Ovary (tissue), 7 donors: ENCODE measurements at regions not wholly inside any gene's neighbourhood (a gene's known extent, or its start where the extent isn't known, plus 50 kb on each side); places are given as distances from the start of the nearest gene placed in this dataset.
"Not testable (repeated sequence)": the region's sequence is repeated elsewhere in the genome, so short reads cannot be mapped to it uniquely, and the experiment has no call there.

Experiments
- DNase-seq, 5 donors: peaks; one replicate each; pipeline ENCODE4 v3.0.0-alpha.2; 2019 to 2020
- H3K27ac ChIP-seq, 2 donors: fragments of 200-600 bp; one replicate each; pipeline versions ENCODE4 v1.5.1 to v1.8.0; 2019 to 2022
- H3K27me3 ChIP-seq: fragments of 200-600 bp; one replicate; pipeline ENCODE4 v1.8.0; 2022
- H3K36me3 ChIP-seq: fragments of 200-600 bp; sonication (generic); one replicate; pipeline ENCODE4 v1.5.1; 2019
- H3K4me1 ChIP-seq: one replicate; pipeline ENCODE4 v1.8.1; 2013; ENCODE audit warnings: mild to moderate bottlenecking, moderate library complexity; ENCODE audit not compliant: insufficient read depth
- H3K4me3 ChIP-seq: fragments of 200-600 bp; sonication (generic); one replicate; pipeline ENCODE4 v1.5.1; 2017
- H3K9me3 ChIP-seq, 2 donors: fragments of 200-600 bp in 1 of 2; sonication (generic) in 1 of 2; one replicate each; pipeline versions ENCODE4 v1.5.1 to v1.8.1; 2013 to 2019; ENCODE audit warnings: mild to moderate bottlenecking in 1 of 2, moderate library complexity in 1 of 2
- EP300 ChIP-seq: sonication (generic); formaldehyde crosslinking; IDR thresholded peaks from one replicate; pipeline ENCODE4 v1.6.1; 2017; ENCODE audit warnings: antibody characterized with exemption
- POLR2A ChIP-seq: fragments of 450-650 bp; IDR thresholded peaks from one replicate; pipeline ENCODE4 v1.6.1; 2017; ENCODE audit warnings: antibody characterized with exemption, mild to moderate bottlenecking, moderate library complexity
- WGBS, 3 donors: extraction: QIAGEN DNeasy Blood & Tissue Kit in 1 of 3; methylation state at CpG; one replicate each; pipeline versions ENCODE4 v1.1.5 to v1.1.7; 2013 to 2017; 5-methylcytosine and 5-hydroxymethylcytosine counted together
- intact Hi-C, 4 donors: fragments of 100-400 bp; cut with DNase I; formaldehyde crosslinking; loops; one replicate each; pipeline versions ENCODE4 v1.11.0 to v1.15.1; 2022 to 2023
- TF ChIP-seq, protein P1 (sequence below), 3 donors: fragments of 450-650 bp in 2 of 3; fragments of 200-600 bp in 1 of 3; IDR thresholded peaks; one replicate each; pipeline versions ENCODE4 v1.5.1 to v1.8.0; 2016 to 2022; ENCODE audit warnings: antibody characterized with exemption in 3 of 3, mild to moderate bottlenecking in 1 of 3
- donor health status: DM: no; HTN: no; CAD: no; lungs with moderate emphysema.
- donor health status: DM: no; HTN: no; CAD: no.
- donor health status: Bipolar disorder and iron deficiency.
- donor health status: DM: no; HTN: no; CAD: no.
- donor health status: DM: yes; HTN: yes; CAD: no.

- no peak overlapping the region for H3K4me3 ChIP-seq
- H3K27me3 ChIP-seq, result no peaks in the 10 kb centered on the region
- intact Hi-C loops, result no loop called here
- TF ChIP-seq, protein P1, sequence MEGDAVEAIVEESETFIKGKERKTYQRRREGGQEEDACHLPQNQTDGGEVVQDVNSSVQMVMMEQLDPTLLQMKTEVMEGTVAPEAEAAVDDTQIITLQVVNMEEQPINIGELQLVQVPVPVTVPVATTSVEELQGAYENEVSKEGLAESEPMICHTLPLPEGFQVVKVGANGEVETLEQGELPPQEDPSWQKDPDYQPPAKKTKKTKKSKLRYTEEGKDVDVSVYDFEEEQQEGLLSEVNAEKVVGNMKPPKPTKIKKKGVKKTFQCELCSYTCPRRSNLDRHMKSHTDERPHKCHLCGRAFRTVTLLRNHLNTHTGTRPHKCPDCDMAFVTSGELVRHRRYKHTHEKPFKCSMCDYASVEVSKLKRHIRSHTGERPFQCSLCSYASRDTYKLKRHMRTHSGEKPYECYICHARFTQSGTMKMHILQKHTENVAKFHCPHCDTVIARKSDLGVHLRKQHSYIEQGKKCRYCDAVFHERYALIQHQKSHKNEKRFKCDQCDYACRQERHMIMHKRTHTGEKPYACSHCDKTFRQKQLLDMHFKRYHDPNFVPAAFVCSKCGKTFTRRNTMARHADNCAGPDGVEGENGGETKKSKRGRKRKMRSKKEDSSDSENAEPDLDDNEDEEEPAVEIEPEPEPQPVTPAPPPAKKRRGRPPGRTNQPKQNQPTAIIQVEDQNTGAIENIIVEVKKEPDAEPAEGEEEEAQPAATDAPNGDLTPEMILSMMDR (IDR thresholded peaks at IDR 0.05), result no peak
- TF ChIP-seq POLR2A (no peak), EP300 (no peak)
- no peak for DNase-seq
- H3K36me3 ChIP-seq, result no peaks in the 10 kb centered on the region
- H3K27ac ChIP-seq, result no peak overlapping the region
- 74 to 78% (median 77%) methylated on average over 6 of the region's 6 CpGs for WGBS, 3 donors
- H3K4me1 ChIP-seq, result no peaks in the 10 kb centered on the region
- no peaks in the 10 kb centered on the region for H3K9me3 ChIP-seq
These were observed 174.4 kb upstream of the FGF13 start for GRCh38 chrX:138885886-138886285.

DNA sequence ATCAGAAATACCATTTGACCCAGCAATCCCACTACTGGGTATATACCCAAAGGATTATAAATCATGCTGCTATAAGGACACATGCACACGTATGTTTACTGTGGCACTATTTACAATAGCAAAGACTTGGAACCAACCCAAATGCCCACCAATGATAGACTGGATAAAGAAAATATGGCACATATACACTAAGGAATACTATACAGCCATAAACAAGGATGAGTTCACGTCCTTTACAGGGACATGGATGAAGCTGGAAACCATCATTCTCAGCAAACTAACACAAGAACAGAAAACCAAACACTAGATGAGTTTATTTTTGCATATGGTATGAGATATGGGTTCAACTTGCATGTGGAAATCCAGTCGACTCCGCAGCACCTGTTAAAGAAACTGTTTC, 168.8 kb upstream of the FGF13 start:
- 81 to 90% (median 84%) methylated on average over 4 of the region's 4 CpGs for WGBS, 3 donors
- DNase-seq, H3K4me1 ChIP-seq, H3K36me3 ChIP-seq, intact Hi-C loops, H3K27ac ChIP-seq, H3K9me3 ChIP-seq, H3K4me3 ChIP-seq, H3K27me3 ChIP-seq: not testable (repeated sequence)

DNA sequence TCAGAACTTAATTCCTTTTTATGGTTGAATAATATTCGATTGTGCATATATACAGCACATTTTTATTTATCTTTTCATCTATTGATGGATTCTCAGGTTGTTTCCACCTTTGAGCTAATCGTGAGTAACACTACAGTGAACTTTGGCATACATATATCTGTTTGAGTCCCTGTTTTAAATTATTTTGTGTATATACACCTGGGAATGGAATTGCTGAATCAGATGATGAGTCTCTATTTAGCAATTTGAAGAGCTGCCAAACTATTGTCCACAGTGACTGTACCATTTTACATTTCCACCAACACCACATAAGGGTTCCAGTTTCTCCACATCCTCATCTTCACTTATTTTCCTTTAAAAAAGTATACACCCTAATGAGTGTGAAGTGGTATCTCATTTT, 166.2 kb upstream of the FGF13 start:
- Histone ChIP-seq H3K27ac (no peak overlapping the region), H3K36me3 (no peaks in the 10 kb centered on the region), H3K27me3 (no peaks in the 10 kb centered on the region), H3K4me1 (no peaks in the 10 kb centered on the region), H3K9me3 (no peaks in the 10 kb centered on the region), H3K4me3 (no peak overlapping the region)
- no peak for DNase-seq
- WGBS, 3 donors, result 62 to 69% (median 62%) methylated on average over 2 of the region's 2 CpGs
- no peak for TF ChIP-seq EP300
- TF ChIP-seq POLR2A, result no peak
- TF ChIP-seq, protein P1 (IDR thresholded peaks at IDR 0.05), result no peak
- intact Hi-C loops, result no loop called here

DNA sequence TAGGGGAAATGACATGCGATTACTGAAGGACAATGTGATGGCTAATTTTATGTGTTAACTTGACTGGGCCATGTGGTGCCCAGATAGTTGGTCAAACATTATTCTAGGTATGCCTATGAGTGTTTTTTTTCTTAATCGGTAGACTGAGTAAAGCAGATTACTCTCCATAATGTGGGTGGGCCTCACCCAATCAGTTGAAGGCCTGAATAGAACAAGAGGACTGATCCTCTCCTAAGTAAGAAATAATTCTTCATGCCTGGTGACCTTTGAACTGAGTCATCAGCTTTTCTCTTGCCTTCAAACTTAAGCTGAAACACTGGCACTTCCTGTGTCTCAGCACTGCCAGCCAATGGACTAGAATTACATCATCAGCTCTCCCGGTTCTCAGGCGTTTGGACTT, 164.0 kb upstream of the FGF13 start:
- Histone ChIP-seq H3K36me3 (no peaks in the 10 kb centered on the region), H3K9me3 (no peaks in the 10 kb centered on the region), H3K27ac (no peak overlapping the region), H3K4me3 (no peak overlapping the region), H3K4me1 (no peaks in the 10 kb centered on the region), H3K27me3 (no peaks in the 10 kb centered on the region)
- no peak for DNase-seq
- no peak for TF ChIP-seq POLR2A
- no peak for TF ChIP-seq EP300
- TF ChIP-seq, protein P1 (IDR thresholded peaks at IDR 0.05), result no peak
- 76 to 91% (median 82%) methylated on average over 4 of the region's 4 CpGs for WGBS, 3 donors
- intact Hi-C loops, result no loop called here

DNA sequence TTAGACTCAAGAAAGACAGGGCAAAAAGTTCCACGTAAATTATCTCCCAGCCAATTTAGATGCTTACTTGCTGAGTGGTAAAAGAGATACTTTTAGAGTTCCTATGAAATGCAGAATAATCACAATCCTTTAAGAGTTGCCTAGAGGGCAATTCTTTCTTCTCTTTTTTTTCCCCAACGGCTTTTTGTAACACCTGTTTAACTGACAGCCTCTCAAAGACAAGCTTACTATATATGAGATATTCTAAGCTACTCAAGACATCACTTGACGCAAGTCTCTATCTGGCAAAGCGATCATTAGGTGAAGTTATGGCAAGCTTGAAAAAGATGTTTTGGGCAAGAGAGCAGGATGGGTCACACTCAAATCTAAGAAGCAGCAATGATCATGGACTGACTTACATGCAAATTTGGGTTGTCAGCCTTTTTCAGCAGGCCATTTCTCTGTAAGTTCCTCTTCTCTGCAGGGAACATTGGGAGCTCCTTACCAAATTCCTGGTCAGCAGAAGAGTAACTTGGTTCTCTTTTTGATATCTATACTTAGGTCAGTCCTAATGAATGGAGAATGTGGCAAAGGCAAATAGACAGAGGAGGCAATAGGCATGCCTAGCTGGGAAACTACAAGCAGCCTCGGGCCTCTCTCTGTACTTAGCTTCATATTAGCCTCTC, 162.9 kb upstream of the FGF13 start:
- H3K4me1 ChIP-seq, result no peaks in the 10 kb centered on the region
- whole genome bisulfite sequencing, 3 donors, result 81 to 89% (median 87%) methylated on average over 5 of the region's 5 CpGs
- intact Hi-C loops, result no loop called here
- DNase-seq, result no peak
- no peaks in the 10 kb centered on the region for H3K36me3 ChIP-seq
- no peak overlapping the region for H3K4me3 ChIP-seq
- H3K27me3 ChIP-seq, result no peaks in the 10 kb centered on the region
- TF ChIP-seq, protein P1 (IDR thresholded peaks at IDR 0.05), result no peak
- TF ChIP-seq EP300, result no peak
- H3K27ac ChIP-seq, result no peak overlapping the region
- no peaks in the 10 kb centered on the region for H3K9me3 ChIP-seq

DNA sequence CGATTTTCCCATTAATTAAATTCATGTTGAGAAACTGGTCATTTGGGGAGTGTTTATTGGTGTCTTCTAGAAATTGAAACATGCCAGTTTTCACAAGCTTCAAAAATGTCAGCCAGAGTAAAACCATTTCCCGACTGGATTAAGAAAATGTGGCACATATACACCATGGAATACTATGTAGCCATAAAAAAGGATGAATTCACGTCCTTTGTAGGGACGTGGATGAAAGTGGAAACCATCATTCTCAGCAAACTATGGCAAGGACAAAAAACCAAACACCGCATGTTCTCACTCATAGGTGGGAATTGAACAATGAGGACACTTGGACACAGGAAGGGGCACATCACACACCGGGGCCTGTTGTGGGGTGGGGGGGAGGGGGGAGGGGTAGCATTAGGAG, 162.1 kb upstream of the FGF13 start:
- H3K4me3 ChIP-seq, DNase-seq, H3K27me3 ChIP-seq, H3K4me1 ChIP-seq, intact Hi-C loops, H3K36me3 ChIP-seq, H3K9me3 ChIP-seq, H3K27ac ChIP-seq: not testable (repeated sequence)
- 75 to 85% (median 82%) methylated on average over 6 of the region's 6 CpGs for WGBS, 3 donors
